ENCODE measurements at regions not wholly inside any gene's neighbourhood (a gene's known extent, or its start where the extent isn't known, plus 50 kb on each side); places are given as distances from the start of the nearest gene placed in this dataset.

DNA sequence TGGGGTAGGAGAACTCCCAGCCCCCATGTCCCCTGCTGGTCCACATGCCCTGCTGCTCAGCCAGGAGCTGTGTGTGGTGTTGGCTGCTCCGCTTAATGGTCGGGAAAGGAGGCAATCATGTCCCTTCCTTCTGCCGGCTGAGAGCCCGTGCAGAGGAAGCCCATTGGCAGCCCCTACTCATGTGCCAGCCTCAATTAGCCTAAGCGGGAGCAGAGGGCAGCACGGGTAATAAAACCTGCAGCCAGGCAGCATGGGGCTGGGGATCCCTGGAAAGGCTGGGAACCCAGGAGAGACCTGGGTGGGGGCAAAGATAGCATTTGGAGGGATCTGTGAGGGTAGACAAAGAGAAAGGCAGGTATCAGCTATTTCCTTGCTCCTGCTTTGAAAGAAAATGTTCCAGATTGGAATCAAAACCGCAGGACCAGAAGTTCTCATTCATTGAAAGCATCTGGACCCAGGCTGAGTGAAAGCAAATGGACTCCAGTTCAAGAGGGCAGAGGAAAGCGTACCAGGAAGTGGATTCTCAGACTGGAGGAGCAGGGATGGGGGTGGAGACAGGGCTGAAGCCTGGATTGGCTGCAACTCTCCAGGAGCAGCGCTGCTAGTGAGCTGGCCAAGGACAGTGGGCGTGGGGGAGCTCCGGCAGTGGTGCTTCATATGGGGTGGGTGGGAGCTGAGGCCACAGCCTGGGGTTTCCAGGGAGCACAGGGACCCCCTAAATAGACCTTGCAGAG, 103.4 kb upstream of the NECTIN1 start:
- TF ChIP-seq, protein P1, sequence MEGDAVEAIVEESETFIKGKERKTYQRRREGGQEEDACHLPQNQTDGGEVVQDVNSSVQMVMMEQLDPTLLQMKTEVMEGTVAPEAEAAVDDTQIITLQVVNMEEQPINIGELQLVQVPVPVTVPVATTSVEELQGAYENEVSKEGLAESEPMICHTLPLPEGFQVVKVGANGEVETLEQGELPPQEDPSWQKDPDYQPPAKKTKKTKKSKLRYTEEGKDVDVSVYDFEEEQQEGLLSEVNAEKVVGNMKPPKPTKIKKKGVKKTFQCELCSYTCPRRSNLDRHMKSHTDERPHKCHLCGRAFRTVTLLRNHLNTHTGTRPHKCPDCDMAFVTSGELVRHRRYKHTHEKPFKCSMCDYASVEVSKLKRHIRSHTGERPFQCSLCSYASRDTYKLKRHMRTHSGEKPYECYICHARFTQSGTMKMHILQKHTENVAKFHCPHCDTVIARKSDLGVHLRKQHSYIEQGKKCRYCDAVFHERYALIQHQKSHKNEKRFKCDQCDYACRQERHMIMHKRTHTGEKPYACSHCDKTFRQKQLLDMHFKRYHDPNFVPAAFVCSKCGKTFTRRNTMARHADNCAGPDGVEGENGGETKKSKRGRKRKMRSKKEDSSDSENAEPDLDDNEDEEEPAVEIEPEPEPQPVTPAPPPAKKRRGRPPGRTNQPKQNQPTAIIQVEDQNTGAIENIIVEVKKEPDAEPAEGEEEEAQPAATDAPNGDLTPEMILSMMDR (IDR thresholded peaks at IDR 0.05) = no peak
- TF ChIP-seq EP300 (IDR thresholded peaks at IDR 0.05) (no peak), POLR2A (IDR thresholded peaks at IDR 0.05) (no peak), POLR2AphosphoS5 (IDR thresholded peaks at IDR 0.05) (no peak)
